ENCODE measurements at regions not wholly inside any gene's neighbourhood (a gene's known extent, or its start where the extent isn't known, plus 50 kb on each side); places are given as distances from the start of the nearest gene placed in this dataset.

DNA sequence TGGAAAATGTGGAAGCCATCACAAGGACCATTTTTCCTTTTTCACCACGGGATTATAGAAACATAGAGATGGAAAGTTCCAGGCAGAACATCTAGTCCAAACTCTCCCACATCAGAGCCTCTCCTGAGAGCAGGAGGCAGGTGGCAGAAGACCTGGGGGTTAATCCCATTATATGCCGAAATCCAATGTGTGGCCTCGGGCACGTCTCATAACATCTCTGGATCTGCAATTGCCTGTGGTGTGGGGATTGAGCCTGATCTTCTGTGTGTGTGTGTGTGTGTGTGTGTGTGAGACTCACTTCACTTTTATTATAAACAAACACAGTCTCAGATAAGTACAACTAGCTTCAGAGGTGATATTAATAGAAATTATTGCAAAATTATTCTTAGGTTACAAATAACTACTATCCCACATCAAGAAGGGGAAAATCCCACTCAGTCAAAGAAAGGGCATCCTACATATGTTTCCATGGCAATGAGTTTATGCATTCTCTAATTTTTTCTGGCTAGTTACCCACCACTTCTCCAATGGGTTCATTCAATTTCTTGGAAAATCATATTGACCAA is 199.1 kb downstream of the FOXL1 start:
- Histone ChIP-seq H3K27me3 (ENCODE audit: control insufficient read depth in 1 of 2, insufficient read depth in 1 of 2, low read length in 2 of 2) (peaks cover 4 to 88% of the 10 kb centered on the region in 2 experiments), H3K4me3 (ENCODE audit: insufficient read depth in 1 of 2, low read depth in 1 of 2, low read length in 2 of 2) (no peak overlapping the region), H4K91ac (ENCODE audit: low read length) (no peak overlapping the region), H4K8ac (ENCODE audit: low read length) (no peak overlapping the region), H2BK5ac (ENCODE audit: low read depth, low read length, poor library complexity, severe bottlenecking) (no peak overlapping the region), H3K36me3 (ENCODE audit: control insufficient read depth in 1 of 2, insufficient read depth in 2 of 2, low read depth in 1 of 2, low read length in 2 of 2) (no peaks in the 10 kb centered on the region), H3K4me1 (ENCODE audit: control insufficient read depth, insufficient read depth, low read depth, low read length) (peaks cover 17% of the 10 kb centered on the region), H3K18ac (ENCODE audit: low read depth in 1 of 2, low read length in 2 of 2) (no peak overlapping the region), H2BK15ac (ENCODE audit: low read depth, poor library complexity, severe bottlenecking) (no peak overlapping the region), H2BK120ac (ENCODE audit: low read depth, low read length) (no peak overlapping the region), H3K14ac (ENCODE audit: low read length in 2 of 2) (no peak overlapping the region), H3K27ac (ENCODE audit: low read length, poor library complexity, severe bottlenecking) (no peak overlapping the region), H3K4ac (ENCODE audit: low read depth in 1 of 2, low read length in 2 of 2) (no peak overlapping the region), H3K9ac (ENCODE audit: low read length) (no peak overlapping the region), H2AK5ac (ENCODE audit: low read length, severe bottlenecking) (no peak overlapping the region), H3K4me2 (ENCODE audit: low read length, poor library complexity, severe bottlenecking) (no peak overlapping the region), H3K9me3 (ENCODE audit: control insufficient read depth, low read length) (no peaks in the 10 kb centered on the region), H2BK12ac (ENCODE audit: low read length in 2 of 2) (no peak overlapping the region), H3K23ac (ENCODE audit: low read length in 2 of 2) (no peak overlapping the region), H3K79me1 (replicated peaks; ENCODE audit: low read length, poor library complexity, severe bottlenecking) (no peaks in the 10 kb centered on the region), H2AFZ (ENCODE audit: low read depth, low read length) (no peak overlapping the region)
- WGBS, result no CpG with 5 or more reads among the region's 4 CpGs
- peak; percentile 67 for DNase-seq

DNA sequence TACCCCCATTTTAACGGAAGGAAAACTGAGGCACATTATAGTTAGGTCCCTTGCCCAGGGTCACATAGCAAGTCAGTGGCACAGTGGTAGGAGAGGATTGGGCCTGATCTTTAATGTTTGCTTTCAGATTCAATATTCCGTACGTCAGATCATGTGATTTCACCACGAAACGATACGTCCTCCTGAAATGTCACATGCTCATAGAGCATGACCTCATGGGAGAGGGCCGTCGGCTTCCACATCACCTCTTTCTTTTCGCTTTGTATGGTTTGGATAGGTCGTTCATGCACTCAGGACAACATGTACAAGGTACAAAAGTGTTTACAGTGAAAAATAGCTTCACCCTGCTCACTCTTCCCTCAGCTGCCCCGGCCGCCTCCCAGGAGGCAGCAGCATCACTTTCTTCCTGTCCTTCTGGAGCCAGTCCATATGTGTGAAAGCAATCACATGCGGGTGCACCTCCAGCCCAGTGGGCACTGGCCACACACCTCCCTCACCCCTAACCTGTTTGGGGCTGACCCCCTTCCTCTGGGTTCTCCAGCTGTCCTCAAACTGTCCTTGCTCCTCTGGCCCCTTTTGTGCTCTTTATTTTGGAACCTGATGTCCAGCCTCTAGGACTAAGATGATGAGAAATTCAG is 199.9 kb downstream of the FOXL1 start:
- no peak overlapping the region for H2BK12ac ChIP-seq (ENCODE audit: low read length in 2 of 2)
- 81% methylated on average over 13 of the region's 13 CpGs for WGBS
- no peak for DNase-seq
- no peak overlapping the region for H4K8ac ChIP-seq (ENCODE audit: low read length)
- no peaks in the 10 kb centered on the region for H3K9me3 ChIP-seq (ENCODE audit: control insufficient read depth, low read length)
- no peak overlapping the region for H3K4ac ChIP-seq (ENCODE audit: low read depth in 1 of 2, low read length in 2 of 2)
- no peak overlapping the region for H4K91ac ChIP-seq (ENCODE audit: low read length)
- no peak overlapping the region for H3K23ac ChIP-seq (ENCODE audit: low read length in 2 of 2)
- no peak overlapping the region for H3K14ac ChIP-seq (ENCODE audit: low read length in 2 of 2)
- H3K9ac ChIP-seq (ENCODE audit: low read length), result no peak overlapping the region
- no peaks in the 10 kb centered on the region for H3K79me1 ChIP-seq (replicated peaks; ENCODE audit: low read length, poor library complexity, severe bottlenecking)
- peaks cover 11% of the 10 kb centered on the region for H3K4me1 ChIP-seq (ENCODE audit: control insufficient read depth, insufficient read depth, low read depth, low read length)
- H3K27me3 ChIP-seq (ENCODE audit: control insufficient read depth in 1 of 2, insufficient read depth in 1 of 2, low read length in 2 of 2), result peaks cover 4 to 94% of the 10 kb centered on the region in 2 experiments
- H2AFZ ChIP-seq (ENCODE audit: low read depth, low read length), result no peak overlapping the region
- no peak overlapping the region for H2BK5ac ChIP-seq (ENCODE audit: low read depth, low read length, poor library complexity, severe bottlenecking)
- no peak overlapping the region for H2BK120ac ChIP-seq (ENCODE audit: low read depth, low read length)
- no peak overlapping the region for H3K4me3 ChIP-seq (ENCODE audit: insufficient read depth in 1 of 2, low read depth in 1 of 2, low read length in 2 of 2)
- H3K36me3 ChIP-seq (ENCODE audit: control insufficient read depth in 1 of 2, insufficient read depth in 2 of 2, low read depth in 1 of 2, low read length in 2 of 2), result no peaks in the 10 kb centered on the region
- no peak overlapping the region for H3K18ac ChIP-seq (ENCODE audit: low read depth in 1 of 2, low read length in 2 of 2)
- no peak overlapping the region for H2AK5ac ChIP-seq (ENCODE audit: low read length, severe bottlenecking)
- no peak overlapping the region for H2BK15ac ChIP-seq (ENCODE audit: low read depth, poor library complexity, severe bottlenecking)
- H3K4me2 ChIP-seq (ENCODE audit: low read length, poor library complexity, severe bottlenecking), result no peak overlapping the region
- no peak overlapping the region for H3K27ac ChIP-seq (ENCODE audit: low read length, poor library complexity, severe bottlenecking)

DNA sequence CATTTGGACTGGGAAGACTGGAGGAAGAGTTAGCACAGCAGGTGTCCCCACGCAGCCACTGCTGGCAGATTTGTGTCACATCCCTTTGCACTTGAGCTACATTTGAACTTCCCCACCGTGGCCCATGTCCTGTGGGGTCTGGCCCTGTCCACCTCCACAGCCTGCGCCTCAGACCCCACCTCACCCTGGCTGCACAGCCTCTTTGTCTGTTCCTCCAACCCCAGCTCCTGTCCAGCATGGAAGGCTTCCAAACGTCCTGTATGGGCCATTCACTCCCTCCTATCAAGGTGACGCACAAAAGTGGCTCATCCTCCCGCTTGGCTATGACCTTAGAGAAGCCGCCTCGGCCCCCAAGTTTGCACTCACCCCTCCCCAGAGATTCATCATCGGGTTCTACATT is 200.6 kb downstream of the FOXL1 start:
- Histone ChIP-seq H3K4me1 (ENCODE audit: control insufficient read depth, insufficient read depth, low read depth, low read length) (peaks cover 9% of the 10 kb centered on the region), H2AFZ (ENCODE audit: low read depth, low read length) (no peak overlapping the region), H4K91ac (ENCODE audit: low read length) (peak overlapping the region; percentile 53), H3K9me3 (ENCODE audit: control insufficient read depth, low read length) (no peaks in the 10 kb centered on the region), H2BK15ac (ENCODE audit: low read depth, poor library complexity, severe bottlenecking) (no peak overlapping the region), H3K27me3 (ENCODE audit: control insufficient read depth in 1 of 2, insufficient read depth in 1 of 2, low read length in 2 of 2) (peaks cover 4 to 96% of the 10 kb centered on the region in 2 experiments), H3K4me2 (ENCODE audit: low read length, poor library complexity, severe bottlenecking) (no peak overlapping the region), H3K79me1 (replicated peaks; ENCODE audit: low read length, poor library complexity, severe bottlenecking) (no peaks in the 10 kb centered on the region), H3K4ac (ENCODE audit: low read depth in 1 of 2, low read length in 2 of 2) (no peak overlapping the region), H3K4me3 (ENCODE audit: insufficient read depth in 1 of 2, low read depth in 1 of 2, low read length in 2 of 2) (no peak overlapping the region), H3K9ac (ENCODE audit: low read length) (no peak overlapping the region), H3K23ac (ENCODE audit: low read length in 2 of 2) (no peak overlapping the region), H3K14ac (ENCODE audit: low read length in 2 of 2) (no peak overlapping the region), H4K8ac (ENCODE audit: low read length) (no peak overlapping the region), H2BK12ac (ENCODE audit: low read length in 2 of 2) (no peak overlapping the region), H3K36me3 (ENCODE audit: control insufficient read depth in 1 of 2, insufficient read depth in 2 of 2, low read depth in 1 of 2, low read length in 2 of 2) (no peaks in the 10 kb centered on the region), H2BK5ac (ENCODE audit: low read depth, low read length, poor library complexity, severe bottlenecking) (no peak overlapping the region), H3K18ac (ENCODE audit: low read depth in 1 of 2, low read length in 2 of 2) (no peak overlapping the region), H2AK5ac (ENCODE audit: low read length, severe bottlenecking) (no peak overlapping the region), H2BK120ac (ENCODE audit: low read depth, low read length) (no peak overlapping the region), H3K27ac (ENCODE audit: low read length, poor library complexity, severe bottlenecking) (no peak overlapping the region)
- no peak for DNase-seq
- 81% methylated on average over 8 of the region's 9 CpGs for WGBS

DNA sequence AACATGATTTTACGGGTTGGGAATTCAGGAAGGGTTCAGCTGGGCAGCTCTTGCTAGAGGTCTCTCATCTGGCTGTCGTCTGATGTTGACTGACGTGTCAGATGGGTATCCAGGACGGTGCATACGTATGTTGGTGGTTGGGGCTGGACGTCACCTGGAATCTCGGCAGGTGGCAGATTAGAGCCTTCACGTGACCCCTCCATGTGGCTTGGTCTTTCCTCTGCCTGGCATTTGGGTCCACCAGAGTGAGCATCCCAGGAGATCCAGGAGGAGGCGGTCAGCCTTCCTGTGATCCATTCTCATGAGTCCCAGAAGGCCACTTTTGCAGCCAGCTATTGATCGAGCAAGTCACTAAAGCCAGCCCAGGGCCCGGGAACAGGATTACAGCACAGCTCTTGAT is 202.7 kb downstream of the FOXL1 start:
- no peak overlapping the region for H2AFZ ChIP-seq (ENCODE audit: low read depth, low read length)
- H3K27me3 ChIP-seq (ENCODE audit: control insufficient read depth in 1 of 2, insufficient read depth in 1 of 2, low read length in 2 of 2), result peaks cover 4 to 89% of the 10 kb centered on the region in 2 experiments
- no peak overlapping the region for H3K23ac ChIP-seq (ENCODE audit: low read length in 2 of 2)
- WGBS, result 96% methylated on average over 11 of the region's 11 CpGs
- H3K79me1 ChIP-seq (replicated peaks; ENCODE audit: low read length, poor library complexity, severe bottlenecking), result no peaks in the 10 kb centered on the region
- no peak overlapping the region for H2AK5ac ChIP-seq (ENCODE audit: low read length, severe bottlenecking)
- H4K91ac ChIP-seq (ENCODE audit: low read length), result no peak overlapping the region
- DNase-seq, result no peak
- no peak overlapping the region for H3K9ac ChIP-seq (ENCODE audit: low read length)
- peaks cover 2% of the 10 kb centered on the region for H3K4me1 ChIP-seq (ENCODE audit: control insufficient read depth, insufficient read depth, low read depth, low read length)
- H3K9me3 ChIP-seq (ENCODE audit: control insufficient read depth, low read length), result no peaks in the 10 kb centered on the region
- no peak overlapping the region for H3K18ac ChIP-seq (ENCODE audit: low read depth in 1 of 2, low read length in 2 of 2)
- H4K8ac ChIP-seq (ENCODE audit: low read length), result no peak overlapping the region
- H2BK12ac ChIP-seq (ENCODE audit: low read length in 2 of 2), result no peak overlapping the region
- no peak overlapping the region for H2BK5ac ChIP-seq (ENCODE audit: low read depth, low read length, poor library complexity, severe bottlenecking)
- no peaks in the 10 kb centered on the region for H3K36me3 ChIP-seq (ENCODE audit: control insufficient read depth in 1 of 2, insufficient read depth in 2 of 2, low read depth in 1 of 2, low read length in 2 of 2)
- no peak overlapping the region for H3K14ac ChIP-seq (ENCODE audit: low read length in 2 of 2)
- H3K4me2 ChIP-seq (ENCODE audit: low read length, poor library complexity, severe bottlenecking), result no peak overlapping the region
- no peak overlapping the region for H3K4ac ChIP-seq (ENCODE audit: low read depth in 1 of 2, low read length in 2 of 2)
- H2BK15ac ChIP-seq (ENCODE audit: low read depth, poor library complexity, severe bottlenecking), result no peak overlapping the region
- no peak overlapping the region for H3K4me3 ChIP-seq (ENCODE audit: insufficient read depth in 1 of 2, low read depth in 1 of 2, low read length in 2 of 2)
- H3K27ac ChIP-seq (ENCODE audit: low read length, poor library complexity, severe bottlenecking), result no peak overlapping the region
- no peak overlapping the region for H2BK120ac ChIP-seq (ENCODE audit: low read depth, low read length)

All from mesenchymal stem cell (in vitro differentiated cells and primary cell).